GM21576 (cell line): ENCODE measurements at regions not wholly inside any gene's neighbourhood (a gene's known extent, or its start where the extent isn't known, plus 50 kb on each side); places are given as distances from the start of the nearest gene placed in this dataset.

Experiments used
- ATAC-seq: cut with Tn5 transposase; IDR thresholded peaks from one replicate; pipeline ENCODE4 v1.9.1; 2021; ENCODE audit warnings: mild to moderate bottlenecking, moderate library complexity; ENCODE audit not compliant: unreplicated experiment

DNA sequence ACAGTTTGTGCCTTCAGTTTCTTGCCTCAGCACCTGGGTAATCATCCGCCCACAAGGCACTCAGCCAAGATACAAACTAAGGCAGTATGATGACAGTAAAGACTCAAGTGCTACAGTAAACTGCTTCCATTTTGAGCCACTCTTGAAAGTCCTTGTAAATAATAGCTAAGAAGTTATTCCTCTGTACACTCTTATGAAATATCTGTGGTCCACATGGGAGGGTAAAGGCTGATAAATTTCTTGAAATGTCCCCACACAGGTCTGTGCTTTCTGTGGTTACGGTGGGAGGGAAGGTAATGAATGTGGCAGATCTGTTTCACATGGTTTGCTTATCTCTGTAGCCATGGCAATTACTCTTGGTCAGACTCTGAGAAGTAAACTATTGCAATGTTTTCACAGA, 551.0 kb upstream of the ZWINT start:
- ATAC-seq, result no peak

DNA sequence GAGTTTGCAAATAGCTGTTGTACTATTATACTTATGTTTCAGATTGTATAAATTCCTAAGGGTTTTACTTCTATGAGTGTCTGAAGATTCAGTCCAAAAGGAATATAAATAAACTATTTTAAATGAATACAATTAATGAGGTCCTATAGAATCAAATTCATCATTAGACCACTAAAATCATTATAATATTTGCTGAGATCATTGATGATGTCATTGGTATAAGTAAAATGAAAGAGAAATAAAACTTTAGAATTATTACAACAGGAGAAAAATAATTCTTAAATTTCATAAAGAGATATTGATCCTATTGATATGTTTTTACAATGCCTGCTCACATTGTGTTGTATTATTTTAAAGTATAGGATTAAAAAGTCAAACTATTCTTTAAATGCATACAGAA, 544.0 kb upstream of the ZWINT start:
- ATAC-seq, result no peak

DNA sequence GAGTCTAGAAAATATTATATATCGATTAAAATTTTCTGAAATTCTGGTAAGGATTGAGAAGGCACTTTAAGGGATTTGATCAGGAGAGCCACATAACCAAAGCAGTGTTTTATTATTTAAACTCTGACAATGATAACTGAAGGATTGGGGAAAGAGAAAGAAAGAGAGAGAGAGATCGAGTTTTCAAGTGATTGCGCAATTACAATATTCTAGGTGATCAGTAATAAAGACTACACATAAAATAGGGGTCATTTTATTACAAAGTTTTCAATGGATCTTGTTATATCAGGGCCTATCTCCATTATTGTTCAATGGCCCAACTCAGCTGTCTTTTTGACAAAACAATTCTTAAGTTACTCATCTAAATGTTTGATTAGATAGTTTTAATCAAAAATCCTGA, 541.5 kb upstream of the ZWINT start:
- ATAC-seq, result no peak

DNA sequence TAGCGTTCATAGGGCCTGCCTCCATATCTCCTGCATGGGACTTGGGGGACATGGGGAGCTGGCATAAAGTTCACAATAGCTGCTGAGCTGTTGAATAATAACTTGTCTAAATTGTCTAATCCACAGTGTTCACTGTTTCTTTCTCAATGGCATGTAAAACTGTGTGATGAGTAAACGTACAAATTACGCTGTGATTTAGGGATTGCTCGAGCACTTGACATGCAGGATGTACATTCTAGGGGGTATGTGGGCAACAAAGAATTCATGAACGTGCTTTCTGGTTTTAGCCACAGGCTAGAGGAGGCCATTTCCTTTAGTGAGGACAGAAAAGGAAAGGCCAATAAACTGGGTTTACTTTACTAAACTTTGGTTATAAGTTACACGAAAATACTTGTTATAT, 534.2 kb upstream of the ZWINT start:
- ATAC-seq, result no peak

DNA sequence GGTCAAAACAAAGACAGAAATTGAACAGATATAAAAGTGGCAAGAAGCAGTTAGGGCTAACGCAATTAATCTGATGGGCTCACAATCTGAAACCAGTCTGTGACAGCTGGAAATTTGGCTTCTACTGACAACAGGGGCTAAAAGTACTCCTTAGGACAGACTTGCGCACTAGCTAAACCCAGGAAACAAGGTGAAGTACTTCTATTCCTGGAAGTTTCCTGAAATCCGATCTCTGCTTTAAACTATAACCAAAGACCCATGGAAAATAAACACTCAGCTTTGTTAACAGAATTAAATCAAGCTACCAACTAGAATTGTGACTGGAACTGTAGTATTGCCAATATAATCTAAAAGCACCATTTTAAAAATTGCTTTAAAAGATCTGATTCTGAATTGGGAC, 520.2 kb upstream of the ZWINT start:
- no peak for ATAC-seq

DNA sequence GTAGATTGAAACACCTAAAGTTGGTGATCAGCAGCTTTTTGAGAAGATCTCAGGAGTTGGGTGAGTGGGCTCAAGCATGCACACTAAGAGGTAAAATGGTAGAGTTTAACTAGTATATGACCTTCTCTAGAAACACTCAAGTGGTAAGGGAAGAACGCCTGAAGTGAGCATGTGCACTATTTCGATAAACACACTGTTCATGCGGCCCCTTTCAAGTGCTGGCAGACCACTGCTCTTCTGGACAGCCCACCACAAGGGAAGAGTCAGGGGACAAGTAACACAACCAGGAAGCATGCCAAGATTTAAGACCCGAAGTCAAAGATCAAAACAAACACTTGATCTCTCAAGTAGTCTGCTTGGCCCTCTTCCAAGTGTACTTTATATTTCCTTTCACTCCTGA, 519.5 kb upstream of the ZWINT start:
- no peak for ATAC-seq

DNA sequence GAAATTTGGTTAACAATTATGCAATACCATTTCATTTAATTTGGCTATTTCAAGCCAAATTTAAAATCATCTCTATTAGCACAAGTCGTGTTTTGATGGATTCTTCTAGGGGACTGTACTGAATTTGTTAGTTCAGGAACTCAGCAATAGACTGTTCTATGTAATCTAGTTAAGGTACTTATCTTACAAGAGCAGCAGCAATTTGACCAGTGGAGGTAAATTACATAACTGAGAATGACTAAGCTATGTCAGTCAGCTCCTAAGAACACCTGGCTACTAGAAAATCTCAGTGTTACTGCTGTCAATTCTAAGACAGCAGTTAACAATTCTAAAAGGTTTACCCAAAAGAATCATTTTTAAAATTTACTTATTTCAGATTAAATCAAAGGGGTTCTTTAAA, 513.9 kb upstream of the ZWINT start:
- ATAC-seq, result no peak

DNA sequence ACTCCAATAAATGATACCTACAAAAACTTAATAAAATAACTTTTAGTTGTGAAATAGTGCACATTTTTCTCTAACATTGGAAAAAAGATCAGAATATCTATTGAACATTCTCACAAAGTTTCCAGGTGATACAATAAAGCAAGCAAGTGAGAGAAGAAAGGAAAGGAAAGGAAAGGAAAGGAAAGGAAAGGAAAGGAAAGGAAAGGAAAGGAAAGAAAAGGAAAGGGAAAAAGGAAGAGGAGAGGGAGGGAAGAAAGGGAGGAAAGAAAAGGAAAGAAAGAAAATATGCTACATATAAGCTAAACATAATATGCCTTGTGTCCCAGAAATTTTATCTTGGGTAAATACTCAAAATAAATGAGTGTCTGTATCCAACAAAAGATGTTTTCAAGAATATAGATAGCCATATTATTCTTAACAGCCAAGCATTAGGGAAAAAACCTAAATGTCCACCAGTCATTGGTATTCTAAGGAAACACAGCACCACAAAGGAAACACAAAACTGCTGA, 510.2 kb upstream of the ZWINT start:
- ATAC-seq, result no peak

DNA sequence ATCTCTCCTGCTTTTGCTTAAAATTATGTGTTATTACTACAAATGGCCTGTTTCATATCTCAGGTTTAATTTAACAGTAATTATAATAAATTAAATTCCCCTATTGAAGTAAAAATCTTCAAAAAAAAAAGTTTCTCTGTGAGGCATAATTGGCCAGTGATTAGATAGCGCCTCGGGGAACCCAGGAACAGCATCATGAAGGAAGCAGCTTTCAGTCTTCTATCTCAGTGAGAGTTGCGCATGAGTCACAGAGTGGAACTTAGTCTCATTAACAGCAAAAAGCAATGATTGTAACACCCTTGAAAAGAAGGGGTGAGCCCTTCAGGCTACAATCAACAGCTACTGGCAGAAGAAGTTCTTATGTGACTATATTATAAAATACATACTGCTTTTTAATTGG, 506.2 kb upstream of the ZWINT start:
- ATAC-seq, result no peak

DNA sequence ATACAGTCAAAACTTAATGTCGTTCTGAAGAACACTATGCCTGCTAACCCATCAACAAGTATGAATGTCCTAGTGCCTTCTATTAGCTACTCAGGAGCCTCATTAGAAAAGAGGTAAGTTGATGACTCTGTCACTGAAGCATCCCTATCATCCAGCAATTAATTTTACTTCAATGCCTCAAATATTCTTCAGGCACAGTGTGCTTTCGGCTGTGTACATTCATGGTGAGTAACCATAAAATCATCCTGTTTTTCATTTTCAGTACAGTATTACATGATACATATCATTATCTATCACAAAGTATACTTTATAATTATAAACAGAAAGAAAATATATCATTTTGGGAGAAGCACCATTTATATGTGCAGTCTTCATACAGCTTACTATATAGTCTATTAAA, 495.5 kb upstream of the ZWINT start:
- no peak for ATAC-seq

DNA sequence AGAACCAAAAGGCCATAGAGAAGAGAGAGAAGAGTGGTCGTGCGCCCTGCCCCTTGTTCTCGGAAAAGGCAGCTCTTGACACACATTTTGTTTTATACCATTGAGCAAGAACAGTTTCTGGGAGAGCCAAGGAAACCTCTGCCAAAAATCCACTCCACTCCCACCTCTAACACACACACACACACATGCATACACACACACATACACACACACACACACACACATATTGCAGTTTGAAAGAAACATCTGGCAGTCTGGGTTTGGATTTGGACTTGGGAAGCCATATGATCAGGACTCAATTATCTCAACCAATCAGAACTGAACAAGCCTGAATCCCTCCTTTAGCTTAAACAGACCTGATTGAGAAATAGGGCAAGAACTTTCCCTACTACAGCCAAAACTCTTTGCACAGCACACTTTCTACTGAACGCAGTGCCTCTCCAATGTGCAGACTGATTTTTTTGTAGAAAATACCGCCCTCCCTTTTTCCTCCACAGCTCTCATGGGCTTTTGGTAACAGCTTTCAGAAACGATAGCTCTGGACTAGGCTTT, 484.0 kb upstream of the ZWINT start:
- no peak for ATAC-seq

DNA sequence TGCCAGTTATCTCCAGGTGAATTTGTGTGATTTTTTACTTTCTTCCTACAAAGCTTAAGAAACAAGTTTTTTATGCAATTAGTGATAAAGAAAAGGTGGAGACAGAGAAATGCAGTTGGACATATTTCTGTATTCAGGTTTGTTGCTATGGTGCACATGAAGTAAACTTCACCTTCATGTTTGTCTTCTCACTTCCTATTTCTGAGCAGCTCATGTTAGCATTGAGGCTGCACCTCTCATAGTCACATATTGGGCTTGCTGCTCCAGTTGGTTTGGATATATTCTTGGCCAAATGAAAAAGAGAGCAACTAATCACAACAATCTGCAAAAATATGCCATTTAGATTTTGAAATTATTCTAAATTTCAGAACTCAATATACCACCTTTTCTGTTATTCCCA, 475.6 kb upstream of the ZWINT start:
- no peak for ATAC-seq

DNA sequence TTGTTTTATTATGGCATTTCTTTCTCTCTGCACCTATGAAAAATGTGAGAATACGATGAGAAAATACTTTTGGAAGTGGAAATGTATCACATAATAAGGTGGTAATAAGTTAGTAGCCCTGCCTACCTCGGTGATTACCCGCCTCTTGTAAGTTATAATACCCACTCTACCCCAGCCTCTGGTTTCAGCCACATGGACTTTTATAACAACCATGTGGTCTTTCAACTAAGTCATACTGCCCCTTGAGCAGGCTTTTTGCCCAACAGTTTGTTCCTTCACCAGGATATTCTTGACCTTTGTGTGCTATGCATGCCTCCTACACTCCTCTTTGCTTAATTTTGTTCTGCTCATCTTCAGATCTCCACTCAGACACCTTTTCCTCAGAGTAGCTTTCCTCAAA, 470.6 kb upstream of the ZWINT start:
- ATAC-seq, result no peak

DNA sequence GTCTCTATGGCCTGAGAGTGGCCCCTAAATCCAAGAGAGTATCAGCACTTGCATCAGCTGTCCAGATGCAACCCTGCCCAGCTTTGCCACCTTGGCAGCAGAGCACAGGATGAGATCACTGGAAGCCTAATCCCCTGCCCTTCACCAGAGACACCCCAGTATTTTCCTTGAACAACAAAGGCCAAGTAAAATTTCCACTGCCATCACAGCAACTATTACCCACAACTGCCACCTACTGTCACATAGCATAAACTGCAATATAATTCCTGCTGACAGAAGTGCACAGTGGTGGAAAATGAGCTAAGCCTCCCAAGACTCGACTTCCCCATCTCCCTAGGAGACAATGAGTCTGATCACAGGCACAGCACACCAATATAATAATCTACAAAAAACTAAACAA, 462.8 kb upstream of the ZWINT start:
- peak; percentile 66 for ATAC-seq

DNA sequence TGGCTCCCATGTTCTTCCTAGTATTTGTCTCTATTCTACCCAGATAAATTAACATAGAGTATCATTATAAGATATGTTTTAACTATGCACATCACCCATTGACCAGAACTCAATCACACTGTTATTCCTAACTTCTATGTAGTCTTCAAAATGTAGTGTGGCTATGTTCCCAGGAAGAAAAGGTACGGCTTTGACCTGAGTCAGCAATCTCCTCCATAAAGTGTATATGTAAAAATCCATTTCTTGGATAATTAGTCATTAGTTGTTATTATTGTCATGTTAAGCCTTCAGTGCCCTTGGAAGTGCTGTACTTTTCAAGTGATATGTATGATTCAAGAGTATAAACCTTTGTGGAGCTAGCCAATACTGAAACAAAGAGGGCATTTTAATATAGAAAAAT, 444.0 kb upstream of the ZWINT start:
- ATAC-seq, result no peak

DNA sequence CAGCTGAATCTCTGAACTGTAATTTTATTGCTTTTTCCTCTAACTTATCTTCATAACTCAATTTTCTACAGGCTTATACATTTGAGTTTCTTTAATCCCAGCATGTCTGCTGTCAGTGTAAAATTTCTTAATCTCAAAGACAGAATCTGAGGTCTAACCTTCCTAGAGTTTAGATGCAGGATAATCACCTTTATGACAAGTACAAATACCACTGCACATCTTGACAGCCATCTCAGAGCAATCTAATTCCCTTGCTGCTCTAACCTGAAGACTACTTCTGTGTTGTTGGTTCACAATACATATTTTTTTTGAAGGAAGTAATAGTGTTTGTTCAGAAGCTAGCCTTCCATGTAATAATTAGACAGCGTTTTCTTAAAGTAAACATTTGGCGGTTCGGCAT, 424.2 kb upstream of the ZWINT start:
- no peak for ATAC-seq

DNA sequence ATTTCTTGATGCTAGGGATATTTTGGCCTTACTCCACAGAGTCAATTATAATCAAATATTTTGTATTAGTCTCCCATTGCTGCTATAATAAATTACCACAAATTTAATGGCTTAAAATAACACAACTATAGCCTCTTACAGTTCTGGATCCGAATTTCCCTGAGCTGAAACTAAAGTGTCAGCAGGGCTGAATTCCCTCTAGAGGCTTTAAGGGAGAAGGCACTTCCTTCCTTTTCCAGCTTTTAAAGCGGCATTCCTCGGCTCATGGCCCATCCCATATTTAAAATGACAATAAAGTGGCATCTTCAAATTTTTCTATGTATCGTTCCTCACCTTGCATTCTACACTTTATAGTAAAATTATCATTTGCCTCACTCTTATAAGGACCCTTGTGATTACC, 421.4 kb upstream of the ZWINT start:
- ATAC-seq, result no peak

DNA sequence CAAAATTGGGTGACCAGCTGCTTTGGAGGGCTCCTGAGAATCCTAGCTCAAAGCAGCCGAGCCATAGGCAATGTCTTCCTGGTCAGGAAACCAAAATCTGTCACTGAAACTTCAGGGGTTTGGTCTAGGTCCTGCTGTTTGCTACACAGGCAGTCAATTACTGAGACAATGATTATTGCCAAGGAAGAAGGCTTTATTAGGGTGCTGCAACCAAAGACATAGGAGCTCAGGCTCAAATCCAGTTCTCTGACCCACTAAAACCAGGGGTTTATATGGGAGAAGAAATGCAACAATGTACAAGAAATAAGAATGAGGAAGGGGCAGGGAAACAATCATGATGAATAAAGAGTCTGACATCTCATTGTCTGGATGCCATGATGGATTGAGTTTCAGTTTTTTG, 410.3 kb upstream of the ZWINT start:
- ATAC-seq, result no peak

DNA sequence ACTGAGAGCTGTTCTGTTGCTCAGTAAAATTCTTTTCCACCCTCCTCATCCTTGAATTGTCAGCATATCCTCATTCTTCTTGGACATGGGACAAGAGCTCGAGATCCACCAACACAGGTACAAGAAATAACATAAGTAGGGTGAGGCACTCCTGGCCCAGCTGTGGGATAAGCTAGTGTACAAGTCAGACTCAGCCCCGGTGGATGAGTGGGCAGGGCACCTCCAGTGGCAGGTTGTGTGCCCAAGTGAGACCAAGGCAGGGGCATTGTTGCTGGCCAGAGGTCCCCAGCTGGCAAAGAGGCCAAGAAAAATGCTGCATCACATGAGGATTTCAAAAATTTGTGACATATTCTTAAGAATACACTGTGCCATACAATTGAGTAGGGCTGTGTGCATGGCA, 402.0 kb upstream of the ZWINT start:
- ATAC-seq, result no peak

DNA sequence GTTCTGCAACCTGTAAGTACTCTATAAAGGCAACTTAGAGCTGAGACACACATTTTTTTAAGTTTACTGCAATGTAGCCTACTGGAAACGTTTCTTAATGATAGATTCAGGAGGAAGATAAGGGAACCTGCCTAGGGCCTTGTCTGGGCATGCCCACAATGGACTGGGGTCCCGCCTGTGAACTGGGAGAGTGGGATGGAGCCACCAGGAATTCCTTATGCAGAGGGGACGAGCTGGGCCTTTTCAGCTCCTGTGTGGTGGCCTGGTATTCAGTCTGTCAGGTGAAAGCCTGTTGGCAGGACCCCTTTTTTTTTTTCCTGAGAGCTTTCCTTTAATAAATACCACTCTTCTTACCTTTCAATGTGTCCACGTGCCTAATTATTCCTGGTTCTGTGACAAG, 384.4 kb upstream of the ZWINT start:
- no peak for ATAC-seq

DNA sequence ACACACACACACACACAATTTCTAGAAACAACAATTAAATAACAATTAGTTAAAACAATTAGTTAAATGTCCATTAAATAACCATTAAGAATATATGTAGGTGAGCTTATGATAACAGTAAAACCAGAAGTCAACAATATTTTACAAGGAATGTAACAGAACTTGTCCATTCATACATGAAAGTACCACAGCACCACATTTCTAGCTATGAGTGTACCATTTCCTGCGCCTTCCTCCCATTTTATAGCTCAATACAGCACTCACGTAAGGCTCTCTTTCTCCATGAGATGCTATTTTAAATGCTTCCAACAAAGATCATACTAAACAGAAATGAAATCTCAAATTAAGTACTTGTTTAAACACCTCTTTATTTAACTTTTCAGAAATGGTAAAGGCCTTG, 367.3 kb upstream of the ZWINT start:
- ATAC-seq, result no peak

DNA sequence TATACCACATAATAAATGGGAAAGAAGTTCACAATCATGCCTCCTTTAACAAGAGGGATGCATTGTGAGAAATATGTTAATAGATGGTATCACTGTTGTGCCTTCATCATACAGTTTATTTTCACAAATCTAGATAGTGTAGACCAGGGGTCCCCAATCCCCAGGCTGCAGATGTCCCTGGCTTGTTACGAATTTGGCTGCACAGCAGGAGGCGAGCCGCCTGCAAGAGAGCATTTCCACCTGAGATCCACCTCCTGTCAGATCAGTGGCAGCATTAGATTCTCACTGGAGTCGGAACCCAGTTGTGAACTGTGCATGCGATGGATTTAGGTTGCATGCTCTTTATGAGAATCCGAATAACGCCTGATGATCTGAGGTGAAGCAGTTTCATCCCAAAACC, 361.9 kb upstream of the ZWINT start:
- ATAC-seq, result no peak

DNA sequence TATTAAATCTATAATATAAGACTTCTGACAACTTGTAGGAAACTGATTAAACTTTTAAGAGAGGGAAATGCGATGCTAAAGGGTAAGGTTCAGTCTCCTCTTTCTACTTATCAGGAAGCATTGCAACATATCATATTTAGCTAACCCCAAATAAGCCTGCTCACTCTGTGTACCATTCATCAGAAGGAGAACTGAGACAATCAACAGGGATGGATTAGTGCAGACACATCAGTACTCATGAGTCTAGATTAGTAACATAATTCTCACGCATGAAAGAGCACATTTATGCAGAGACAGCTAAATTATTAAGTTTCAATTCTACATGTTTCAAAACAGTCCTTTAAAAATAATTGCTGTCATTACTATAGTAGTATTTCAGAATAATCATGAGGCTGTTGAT, 354.2 kb upstream of the ZWINT start:
- no peak for ATAC-seq

DNA sequence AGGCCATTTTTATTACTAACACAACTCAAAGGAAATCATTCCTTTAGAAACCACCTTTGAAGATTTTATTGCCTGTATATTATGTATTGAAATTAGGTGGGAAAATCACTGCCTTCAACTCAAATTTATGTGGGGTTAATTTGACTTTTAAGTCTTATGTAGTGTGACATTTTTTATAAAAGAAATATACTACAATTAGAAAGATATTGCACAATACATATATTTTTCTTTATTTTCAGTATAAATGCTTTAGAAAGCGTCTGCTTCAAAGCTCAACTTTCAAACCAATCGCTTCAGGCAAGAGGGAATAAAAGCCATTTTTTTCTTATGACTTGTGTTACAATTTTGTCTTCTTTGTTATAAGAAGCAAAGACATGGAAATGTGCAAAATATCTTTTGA, 337.4 kb upstream of the ZWINT start:
- no peak for ATAC-seq
